ENCODE measurements at regions not wholly inside any gene's neighbourhood (a gene's known extent, or its start where the extent isn't known, plus 50 kb on each side); places are given as distances from the start of the nearest gene placed in this dataset.

GRCh38 chr12:104404781-104405180 lies 52.0 kb upstream of the CHST11 start:
- Histone ChIP-seq H3K9me3 (ENCODE audit: control insufficient read depth, insufficient read depth, low read depth, low read length) (no peaks in the 10 kb centered on the region), H3K27ac (ENCODE audit: extremely low read depth, low read depth, low read length) (no peak overlapping the region), H3K36me3 (ENCODE audit: control insufficient read depth in 2 of 2, insufficient read depth in 1 of 2, low read length in 2 of 2) (no peaks in the 10 kb centered on the region), H3K4me3 (ENCODE audit: low read depth, low read length) (no peak overlapping the region), H3K4me1 (ENCODE audit: control insufficient read depth, insufficient read depth, low read length) (peaks cover 5% of the 10 kb centered on the region; the same call in 1 of the 2 replicates)
- POLR2A ChIA-PET, result no interaction called here
- CTCF ChIA-PET, result no interaction called here
- no peak for TF ChIP-seq ZNF114 (tag by site-specific recombination; IDR thresholded peaks at IDR 0.05)
- no peak for TF ChIP-seq SETDB1 (IDR thresholded peaks at IDR 0.05; ENCODE audit: insufficient read length, low read length)
- TF ChIP-seq ZNF426 (tag by site-specific recombination; IDR thresholded peaks at IDR 0.05), result no peak
- TF ChIP-seq, protein P1, sequence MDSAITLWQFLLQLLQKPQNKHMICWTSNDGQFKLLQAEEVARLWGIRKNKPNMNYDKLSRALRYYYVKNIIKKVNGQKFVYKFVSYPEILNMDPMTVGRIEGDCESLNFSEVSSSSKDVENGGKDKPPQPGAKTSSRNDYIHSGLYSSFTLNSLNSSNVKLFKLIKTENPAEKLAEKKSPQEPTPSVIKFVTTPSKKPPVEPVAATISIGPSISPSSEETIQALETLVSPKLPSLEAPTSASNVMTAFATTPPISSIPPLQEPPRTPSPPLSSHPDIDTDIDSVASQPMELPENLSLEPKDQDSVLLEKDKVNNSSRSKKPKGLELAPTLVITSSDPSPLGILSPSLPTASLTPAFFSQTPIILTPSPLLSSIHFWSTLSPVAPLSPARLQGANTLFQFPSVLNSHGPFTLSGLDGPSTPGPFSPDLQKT (IDR thresholded peaks at IDR 0.05; ENCODE audit: borderline replicate concordance, low read depth, low read length), result no peak
- no peak for TF ChIP-seq TCF7L2 (IDR thresholded peaks at IDR 0.05; ENCODE audit: borderline replicate concordance, low read depth, low read length)
- no peak for TF ChIP-seq ZNF571 (tag by site-specific recombination; IDR thresholded peaks at IDR 0.05)

DNA sequence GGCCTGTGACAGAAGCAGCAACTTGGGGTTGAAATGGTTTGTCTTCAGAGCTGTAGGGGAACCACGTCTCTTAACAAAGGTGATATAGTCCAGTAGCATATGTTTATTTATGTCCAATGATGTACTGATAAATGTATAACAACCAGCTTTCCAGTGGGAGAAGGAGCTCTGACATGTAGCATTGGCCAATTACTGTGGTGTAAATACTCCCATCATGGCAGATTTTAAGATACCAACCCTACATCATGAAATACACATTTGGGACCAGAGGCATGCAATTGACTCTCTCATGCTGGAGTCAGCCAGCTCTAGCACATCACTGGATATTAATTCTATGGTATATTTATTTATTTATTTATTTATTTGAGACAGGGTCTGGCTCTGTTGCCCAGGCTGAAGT lies 50.6 kb upstream of the CHST11 start:
- no peaks in the 10 kb centered on the region for H3K36me3 ChIP-seq (ENCODE audit: control insufficient read depth in 2 of 2, insufficient read depth in 1 of 2, low read length in 2 of 2)
- TF ChIP-seq SCRT2 (tag by site-specific recombination; IDR thresholded peaks at IDR 0.05) (no peak), ZNF112 (tag by site-specific recombination; IDR thresholded peaks at IDR 0.05) (peak; percentile 94), ZNF518A (tag by site-specific recombination; conservative IDR thresholded peaks at IDR 0.05; ENCODE audit: low read depth) (no peak)
- ChIA-PET CTCF (interaction anchor here (1.3 kb wide), 1 partner anchor 24 kb away, joined by 4 read pairs; no protein-coding TSS in a partner anchor), POLR2A (no interaction called here)
- H3K4me3 ChIP-seq (ENCODE audit: low read depth, low read length), result no peak overlapping the region
- no peaks in the 10 kb centered on the region for H3K9me3 ChIP-seq (ENCODE audit: control insufficient read depth, insufficient read depth, low read depth, low read length)
- H3K4me1 ChIP-seq (ENCODE audit: control insufficient read depth, insufficient read depth, low read length), result peaks cover 5% of the 10 kb centered on the region; the same call in 1 of the 2 replicates
- H3K27ac ChIP-seq (ENCODE audit: extremely low read depth, low read depth, low read length), result no peak overlapping the region
